ENCODE measurements at regions not wholly inside any gene's neighbourhood (a gene's known extent, or its start where the extent isn't known, plus 50 kb on each side); places are given as distances from the start of the nearest gene placed in this dataset.

GRCh38 chr17:6274310-6274709, 160.6 kb downstream of the AIPL1 start:
- in situ Hi-C loops (cut with MboI), result no loop called here
- BruUV-seq (replicated peaks), result no TSS peak
- no peak overlapping the region for H3K9ac ChIP-seq (ENCODE audit: insufficient read depth in 1 of 2, low read depth in 2 of 2, low read length in 2 of 2)
- POLR2A ChIA-PET, result no interaction called here
- H3K79me2 ChIP-seq (ENCODE audit: control insufficient read depth, insufficient read depth, low read length), result no peaks in the 10 kb centered on the region
- H4K20me1 ChIP-seq (replicated peaks; ENCODE audit: control insufficient read depth, insufficient read depth, low read length), result no peaks in the 10 kb centered on the region
- H3K27ac ChIP-seq (ENCODE audit: extremely low read depth, low read depth, low read length), result no peak overlapping the region
- 0% methylated on average over 5 of the region's 6 CpGs for WGBS (ENCODE audit: insufficient coverage, low coverage, missing lambda C conversion rate)
- H3K4me3 ChIP-seq, result no peak overlapping the region
- no peaks in the 10 kb centered on the region for H3K9me3 ChIP-seq (replicated peaks; ENCODE audit: control insufficient read depth, insufficient read depth, low read depth, low read length)
- H3K27me3 ChIP-seq (ENCODE audit: control insufficient read depth in 2 of 2, insufficient read depth in 2 of 2, low read length in 2 of 2), result no peaks in the 10 kb centered on the region
- no peak overlapping the region for H3K4me2 ChIP-seq (ENCODE audit: insufficient read depth, low read length)
- H3K9me1 ChIP-seq (ENCODE audit: control insufficient read depth, insufficient read depth, low read length), result no peaks in the 10 kb centered on the region
- H3K4me1 ChIP-seq (replicated peaks in 1 of 2; ENCODE audit: control insufficient read depth in 2 of 2, insufficient read depth in 2 of 2, low read length in 2 of 2), result no peaks in the 10 kb centered on the region
- no peak for FAIRE-seq
- no peak for DNase-seq (ENCODE audit: extremely low read depth in 1 of 4, low spot score in 3 of 4)
- intact Hi-C loops (cut with micrococcal nuclease), result no loop called here
- TF ChIP-seq HDAC8 (tag; IDR thresholded peaks at IDR 0.05), result no peak
- no peak for TF ChIP-seq BRD4 (IDR thresholded peaks at IDR 0.05)
- TF ChIP-seq ATF1 (CRISPR knock-in tag; IDR thresholded peaks at IDR 0.05), result no peak
- peak; percentile 70 for TF ChIP-seq ATF1 (tag; IDR thresholded peaks at IDR 0.05)
- no peak for TF ChIP-seq HSF4 (CRISPR knock-in tag; IDR thresholded peaks at IDR 0.05; ENCODE audit: borderline replicate concordance)
- TF ChIP-seq ATF3 (IDR thresholded peaks at IDR 0.05), result peak; percentile 68
- TF ChIP-seq ATF3 (CRISPR knock-in tag; conservative IDR thresholded peaks at IDR 0.05), result no peak
- no peak overlapping the region for H2AFZ ChIP-seq (ENCODE audit: low read depth, low read length)
- CTCF ChIA-PET (ENCODE audit: low intra/inter-chr PET ratio), result no interaction called here
- H3K36me3 ChIP-seq (ENCODE audit: control insufficient read depth, insufficient read depth, low read length), result no peaks in the 10 kb centered on the region
- ATAC-seq, result no peak

GRCh38 chr17:6269478-6269877, 165.4 kb downstream of the AIPL1 start:
- Histone ChIP-seq H4K20me1 (replicated peaks; ENCODE audit: control insufficient read depth, insufficient read depth, low read length) (no peaks in the 10 kb centered on the region), H3K9me1 (ENCODE audit: control insufficient read depth, insufficient read depth, low read length) (no peaks in the 10 kb centered on the region), H3K27me3 (ENCODE audit: control insufficient read depth in 2 of 2, insufficient read depth in 2 of 2, low read length in 2 of 2) (no peaks in the 10 kb centered on the region), H3K4me2 (ENCODE audit: insufficient read depth, low read length) (no peak overlapping the region), H3K27ac (ENCODE audit: extremely low read depth, low read depth, low read length) (no peak overlapping the region), H3K9me3 (replicated peaks; ENCODE audit: control insufficient read depth, insufficient read depth, low read depth, low read length) (no peaks in the 10 kb centered on the region), H3K79me2 (ENCODE audit: control insufficient read depth, insufficient read depth, low read length) (no peaks in the 10 kb centered on the region), H3K4me3 (no peak overlapping the region), H3K36me3 (ENCODE audit: control insufficient read depth, insufficient read depth, low read length) (no peaks in the 10 kb centered on the region), H3K4me1 (replicated peaks in 1 of 2; ENCODE audit: control insufficient read depth in 2 of 2, insufficient read depth in 2 of 2, low read length in 2 of 2) (no peaks in the 10 kb centered on the region), H3K9ac (ENCODE audit: insufficient read depth in 1 of 2, low read depth in 2 of 2, low read length in 2 of 2) (no peak overlapping the region), H2AFZ (ENCODE audit: low read depth, low read length) (no peak overlapping the region)
- CTCF ChIA-PET (ENCODE audit: low intra/inter-chr PET ratio), result no interaction called here
- intact Hi-C loops (cut with micrococcal nuclease), result no loop called here
- DNase-seq (ENCODE audit: extremely low read depth in 1 of 4, low spot score in 3 of 4), result peak; percentile 20 to 27 (median 22)
- WGBS (ENCODE audit: insufficient coverage, low coverage, missing lambda C conversion rate), result 0% methylated on average over 4 of the region's 4 CpGs
- FAIRE-seq, result no peak
- BruUV-seq (replicated peaks), result no TSS peak
- no peak for ATAC-seq
- POLR2A ChIA-PET, result interaction anchor here (0.9 to 1.0 kb wide), 2 partner anchors 9 to 28 kb away, joined by 3 read pairs; no protein-coding TSS in a partner anchor
- in situ Hi-C loops (cut with MboI), result no loop called here
- TF ChIP-seq CBFA2T3 (IDR thresholded peaks at IDR 0.05) (no peak), EHMT2 (IDR thresholded peaks at IDR 0.05) (peak; percentile 93), MIER1 (IDR thresholded peaks at IDR 0.05; ENCODE audit: low read depth) (peak; percentile 85)

Data from K562 (cell line).